ENCODE measurements at regions not wholly inside any gene's neighbourhood (a gene's known extent, or its start where the extent isn't known, plus 50 kb on each side); places are given as distances from the start of the nearest gene placed in this dataset.

- Histone ChIP-seq H3K4me3 (ENCODE audit: low read length) (peak overlapping the region; percentile 18), H3K9me3 (ENCODE audit: low read length) (no peaks in the 10 kb centered on the region), H4K20me1 (ENCODE audit: insufficient read depth) (no peaks in the 10 kb centered on the region), H3K36me3 (ENCODE audit: insufficient read depth, low read length) (no peaks in the 10 kb centered on the region), H3K9me2 (ENCODE audit: insufficient read depth, low read length) (no peaks in the 10 kb centered on the region), H2AFZ (ENCODE audit: low read depth, low read length) (peak overlapping the region; percentile 30), H3F3A (ENCODE audit: insufficient read depth, low read length, poor library complexity, severe bottlenecking) (peaks cover 7% of the 10 kb centered on the region), H3K9ac (ENCODE audit: low read length) (peak overlapping the region; percentile 63), H3K27ac (ENCODE audit: low read length) (peak overlapping the region; percentile 97), H3K79me2 (replicated peaks; ENCODE audit: insufficient read depth, low read length) (no peaks in the 10 kb centered on the region), H3K4me2 (ENCODE audit: low read length) (peak overlapping the region; percentile 14), H3K27me3 (ENCODE audit: insufficient read depth, low read depth, low read length) (no peaks in the 10 kb centered on the region)
- TF ChIP-seq TAF1 (IDR thresholded peaks at IDR 0.05; ENCODE audit: low read depth) (no peak), RAD21 (conservative IDR thresholded peaks at IDR 0.05) (peak; percentile 99), POLR2AphosphoS5 (IDR thresholded peaks at IDR 0.05) (no peak), CTCF (IDR thresholded peaks at IDR 0.05; ENCODE audit: poor library complexity, severe bottlenecking) (peak; percentile 94), MXI1 (conservative IDR thresholded peaks at IDR 0.05; ENCODE audit: poor library complexity, severe bottlenecking) (no peak), REST (IDR thresholded peaks at IDR 0.05; ENCODE audit: borderline replicate concordance) (peak; percentile 44), SMC3 (conservative IDR thresholded peaks at IDR 0.05; ENCODE audit: poor library complexity) (peak; percentile 95), EZH2 (IDR thresholded peaks at IDR 0.05; ENCODE audit: borderline replicate concordance, insufficient read depth, low read length, poor library complexity, severe bottlenecking) (no peak), EP300 (conservative IDR thresholded peaks at IDR 0.05; ENCODE audit: poor library complexity, severe bottlenecking) (no peak)
These were observed 157.4 kb upstream of the FOXG1 start for GRCh38 chr14:28608851-28609828.

GRCh38 chr14:28612414-28612813, 154.2 kb upstream of the FOXG1 start:
- no peak for TF ChIP-seq RAD21 (conservative IDR thresholded peaks at IDR 0.05)
- no peak for TF ChIP-seq EZH2 (IDR thresholded peaks at IDR 0.05; ENCODE audit: borderline replicate concordance, insufficient read depth, low read length, poor library complexity, severe bottlenecking)
- TF ChIP-seq POLR2AphosphoS5 (IDR thresholded peaks at IDR 0.05), result peak; percentile 65
- peak; percentile 19 for TF ChIP-seq SMC3 (conservative IDR thresholded peaks at IDR 0.05; ENCODE audit: poor library complexity)
- peak; percentile 62 for TF ChIP-seq REST (IDR thresholded peaks at IDR 0.05; ENCODE audit: borderline replicate concordance)
- no peak for TF ChIP-seq TAF1 (IDR thresholded peaks at IDR 0.05; ENCODE audit: low read depth)
- no peak for TF ChIP-seq CTCF (IDR thresholded peaks at IDR 0.05; ENCODE audit: poor library complexity, severe bottlenecking)
- TF ChIP-seq MXI1 (conservative IDR thresholded peaks at IDR 0.05; ENCODE audit: poor library complexity, severe bottlenecking), result no peak
- TF ChIP-seq EP300 (conservative IDR thresholded peaks at IDR 0.05; ENCODE audit: poor library complexity, severe bottlenecking), result peak; percentile 94
- H3K27me3 ChIP-seq (ENCODE audit: insufficient read depth, low read depth, low read length), result no peaks in the 10 kb centered on the region
- no peak overlapping the region for H2AFZ ChIP-seq (ENCODE audit: low read depth, low read length)
- no peaks in the 10 kb centered on the region for H4K20me1 ChIP-seq (ENCODE audit: insufficient read depth)
- no peaks in the 10 kb centered on the region for H3K9me3 ChIP-seq (ENCODE audit: low read length)
- no peak overlapping the region for H3K4me3 ChIP-seq (ENCODE audit: low read length)
- no peaks in the 10 kb centered on the region for H3K9me2 ChIP-seq (ENCODE audit: insufficient read depth, low read length)
- H3K79me2 ChIP-seq (replicated peaks; ENCODE audit: insufficient read depth, low read length), result no peaks in the 10 kb centered on the region
- H3K36me3 ChIP-seq (ENCODE audit: insufficient read depth, low read length), result no peaks in the 10 kb centered on the region
- no peak overlapping the region for H3K4me2 ChIP-seq (ENCODE audit: low read length)
- H3K27ac ChIP-seq (ENCODE audit: low read length), result peak overlapping the region; percentile 89
- peaks cover 3% of the 10 kb centered on the region for H3F3A ChIP-seq (ENCODE audit: insufficient read depth, low read length, poor library complexity, severe bottlenecking)
- H3K9ac ChIP-seq (ENCODE audit: low read length), result peak overlapping the region; percentile 22
